Mammary epithelial cell (primary cell): ENCODE measurements at regions not wholly inside any gene's neighbourhood (a gene's known extent, or its start where the extent isn't known, plus 50 kb on each side); places are given as distances from the start of the nearest gene placed in this dataset.

Experiments used
- EZH2 ChIP-seq: IDR thresholded peaks from 2 replicates; pipeline ENCODE4 v1.6.1; 2012; ENCODE audit warnings: low read length, inconsistent platforms, borderline replicate concordance
- TF ChIP-seq, protein P1 (sequence below), 2 donors: IDR thresholded peaks in 1 of 2; conservative IDR thresholded peaks in 1 of 2; 2 replicates each; pipeline ENCODE4 v1.5.1; 2011 to 2012; ENCODE audit warnings: inconsistent platforms in 2 of 2, low read length in 2 of 2, mild to moderate bottlenecking in 2 of 2, control low read depth in 1 of 2, low read depth in 1 of 2; ENCODE audit not compliant: insufficient read depth in 1 of 2; ENCODE audit errors: extremely low read depth in 1 of 2

DNA sequence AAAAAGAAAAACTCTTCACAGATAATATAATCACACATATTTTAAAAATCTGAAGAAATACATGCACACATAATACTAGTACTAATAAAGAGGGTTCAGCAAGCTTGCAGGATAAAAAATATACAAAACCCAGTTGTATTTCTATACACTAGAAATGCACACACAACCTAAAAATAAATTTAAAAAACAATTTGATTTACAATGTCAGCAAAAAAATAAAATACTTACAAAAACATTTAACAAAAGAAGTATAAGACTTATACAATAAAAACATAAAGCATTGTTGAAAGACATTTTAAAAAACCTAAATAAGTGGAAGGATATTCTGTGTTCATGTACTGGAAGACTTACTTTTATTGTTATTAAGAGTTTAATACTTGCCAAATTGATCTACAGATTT, 81.7 kb upstream of the ALK start:
- TF ChIP-seq, protein P1, sequence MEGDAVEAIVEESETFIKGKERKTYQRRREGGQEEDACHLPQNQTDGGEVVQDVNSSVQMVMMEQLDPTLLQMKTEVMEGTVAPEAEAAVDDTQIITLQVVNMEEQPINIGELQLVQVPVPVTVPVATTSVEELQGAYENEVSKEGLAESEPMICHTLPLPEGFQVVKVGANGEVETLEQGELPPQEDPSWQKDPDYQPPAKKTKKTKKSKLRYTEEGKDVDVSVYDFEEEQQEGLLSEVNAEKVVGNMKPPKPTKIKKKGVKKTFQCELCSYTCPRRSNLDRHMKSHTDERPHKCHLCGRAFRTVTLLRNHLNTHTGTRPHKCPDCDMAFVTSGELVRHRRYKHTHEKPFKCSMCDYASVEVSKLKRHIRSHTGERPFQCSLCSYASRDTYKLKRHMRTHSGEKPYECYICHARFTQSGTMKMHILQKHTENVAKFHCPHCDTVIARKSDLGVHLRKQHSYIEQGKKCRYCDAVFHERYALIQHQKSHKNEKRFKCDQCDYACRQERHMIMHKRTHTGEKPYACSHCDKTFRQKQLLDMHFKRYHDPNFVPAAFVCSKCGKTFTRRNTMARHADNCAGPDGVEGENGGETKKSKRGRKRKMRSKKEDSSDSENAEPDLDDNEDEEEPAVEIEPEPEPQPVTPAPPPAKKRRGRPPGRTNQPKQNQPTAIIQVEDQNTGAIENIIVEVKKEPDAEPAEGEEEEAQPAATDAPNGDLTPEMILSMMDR (conservative IDR thresholded peaks at IDR 0.05 in 1 of 2, IDR thresholded peaks at IDR 0.05 in 1 of 2; ENCODE audit: extremely low read depth in 1 of 2, insufficient read depth in 1 of 2, low read depth in 1 of 2, low read length in 2 of 2) = no peak
- TF ChIP-seq EZH2 = no peak
